H1 (cell line): ENCODE measurements at regions not wholly inside any gene's neighbourhood (a gene's known extent, or its start where the extent isn't known, plus 50 kb on each side); places are given as distances from the start of the nearest gene placed in this dataset.

Experiments
- CTCF ChIA-PET: fragments of 300-600 bp; sonication (Branson Sonifier 250); formaldehyde crosslinking; loops from one replicate; lab custom pipeline; 2021; ENCODE audit not compliant: partially characterized antibody; lab: Charles Lee
- POLR2A ChIA-PET: fragments of 300-600 bp; sonication (Branson Sonifier 250); formaldehyde crosslinking; loops from one replicate; lab custom pipeline; 2021; ENCODE audit warnings: inconsistent platforms; ENCODE audit not compliant: partially characterized antibody; lab: Charles Lee
- DNase-seq, 2 experiments: peaks; one replicate each; pipeline versions ENCODE4 v3.0.0 to v3.0.0-alpha.2; 2010 to 2022; ENCODE audit warnings: low spot score in 2 of 2, low read depth in 1 of 2, mixed read lengths in 1 of 2
- FAIRE-seq: peaks from 2 replicates; lab custom pipeline; 2011; peaks lifted over from hg19 to GRCh38; lab: Jason Lieb, UNC
- H2AFZ ChIP-seq: 2 replicates; pipeline ENCODE4 v1.8.1; 2012; ENCODE audit warnings: low read length, inconsistent platforms
- H2AK5ac ChIP-seq: 2 replicates; pipeline ENCODE4 v1.6.1; 2013; ENCODE audit warnings: low read depth, low read length
- H2BK120ac ChIP-seq: replicated peaks from 2 replicates; pipeline ENCODE3; 2013; ENCODE audit warnings: low read depth, low read length, inconsistent platforms
- H2BK12ac ChIP-seq: 2 replicates; pipeline ENCODE4 v1.6.1; 2013; ENCODE audit warnings: low read depth, low read length
- H2BK15ac ChIP-seq: 2 replicates; pipeline ENCODE4 v1.6.1; 2013; ENCODE audit warnings: low read length
- H2BK20ac ChIP-seq: 2 replicates; pipeline ENCODE4 v1.6.1; 2013; ENCODE audit warnings: low read length
- H2BK5ac ChIP-seq: 2 replicates; pipeline ENCODE4 v1.6.1; 2013; ENCODE audit warnings: low read depth, low read length
- H3K14ac ChIP-seq: 2 replicates; pipeline ENCODE4 v1.6.1; 2013; ENCODE audit warnings: inconsistent platforms; ENCODE audit not compliant: insufficient read length
- H3K18ac ChIP-seq: 2 replicates; pipeline ENCODE4 v1.6.1; 2013; ENCODE audit warnings: low read length; ENCODE audit errors: extremely low read depth
- H3K23ac ChIP-seq: 2 replicates; pipeline ENCODE4 v1.6.1; 2013; ENCODE audit warnings: inconsistent platforms; ENCODE audit not compliant: insufficient read length
- H3K23me2 ChIP-seq: 2 replicates; pipeline ENCODE4 v1.6.1; 2013; ENCODE audit warnings: low read depth, low read length
- H3K27ac ChIP-seq: 2 replicates; pipeline ENCODE4 v1.6.1; 2011; ENCODE audit warnings: low read depth, low read length, inconsistent platforms
- H3K27me3 ChIP-seq, 4 experiments: replicated peaks in 1 of 4; 1 replicate in 1 of 4; 2 replicates in 3 of 4; pipeline versions ENCODE4 v1.6.1 to v1.8.1; 2011 to 2013; ENCODE audit warnings: low read length in 3 of 4, mild to moderate bottlenecking in 3 of 4, inconsistent platforms in 2 of 4, mixed read lengths in 2 of 4, moderate library complexity in 1 of 4; ENCODE audit not compliant: control insufficient read depth in 3 of 4, insufficient read depth in 3 of 4; ENCODE audit errors: extremely low read depth in 1 of 4
- H3K36me3 ChIP-seq, 4 experiments: 2 replicates each; pipeline versions ENCODE4 v1.6.1 to v1.8.1; 2011 to 2013; ENCODE audit warnings: mild to moderate bottlenecking in 4 of 4, low read length in 3 of 4, moderate library complexity in 2 of 4, control low read depth in 1 of 4, inconsistent platforms in 1 of 4; ENCODE audit not compliant: insufficient read depth in 4 of 4, control insufficient read depth in 2 of 4
- H3K4ac ChIP-seq: replicated peaks from 2 replicates; pipeline ENCODE3; 2013; ENCODE audit warnings: low read length, low read depth, mixed read lengths, inconsistent platforms; ENCODE audit not compliant: insufficient read length
- H3K4me1 ChIP-seq, 4 experiments: replicated peaks in 1 of 4; 1 replicate in 1 of 4; 2 replicates in 3 of 4; pipeline versions ENCODE4 v1.6.1 to v1.8.1; 2011 to 2013; ENCODE audit warnings: low read length in 3 of 4, inconsistent platforms in 2 of 4, mixed read lengths in 1 of 4; ENCODE audit not compliant: insufficient read depth in 4 of 4, control insufficient read depth in 3 of 4
- H3K4me2 ChIP-seq, 2 experiments: 2 replicates each; pipeline versions ENCODE4 v1.6.1 to v1.8.1; 2011 to 2013; ENCODE audit warnings: low read depth in 2 of 2, low read length in 2 of 2, control low read depth in 1 of 2, inconsistent platforms in 1 of 2, mild to moderate bottlenecking in 1 of 2; ENCODE audit not compliant: insufficient read depth in 1 of 2
- H3K4me3 ChIP-seq, 4 experiments: fragments of 200-600, 300-600 bp in 1 of 4; sonication (generic), shearing (Covaris generic), sonication (Bioruptor Twin) in 1 of 4; 2 replicates each; pipeline versions ENCODE4 v1.5.1 to v1.8.1; 2011 to 2016; ENCODE audit warnings: low read length in 4 of 4, low read depth in 3 of 4, control low read depth in 2 of 4, inconsistent platforms in 2 of 4, mild to moderate bottlenecking in 2 of 4, mixed read lengths in 1 of 4, moderate library complexity in 1 of 4; ENCODE audit not compliant: insufficient read depth in 2 of 4; ENCODE audit errors: extremely low read depth in 1 of 4
- H3K56ac ChIP-seq: replicated peaks from 2 replicates; pipeline ENCODE3; 2013; ENCODE audit warnings: low read depth, mild to moderate bottlenecking, mixed read lengths, low read length, inconsistent platforms; ENCODE audit not compliant: insufficient read length
- H3K79me1 ChIP-seq: 2 replicates; pipeline ENCODE4 v1.6.1; 2013; ENCODE audit warnings: low read depth, low read length, control low read depth
- H3K79me2 ChIP-seq, 2 experiments: 2 replicates each; pipeline versions ENCODE4 v1.6.1 to v1.8.1; 2012 to 2013; ENCODE audit warnings: low read length in 2 of 2, mild to moderate bottlenecking in 2 of 2, inconsistent platforms in 1 of 2; ENCODE audit not compliant: insufficient read depth in 2 of 2, control insufficient read depth in 1 of 2
- H3K9ac ChIP-seq, 4 experiments: replicated peaks in 1 of 4; 1 replicate in 1 of 4; 2 replicates in 3 of 4; pipeline versions ENCODE4 v1.6.1 to v1.8.1; 2011 to 2013; ENCODE audit warnings: low read depth in 3 of 4, low read length in 3 of 4, control low read depth in 2 of 4, mild to moderate bottlenecking in 2 of 4, moderate library complexity in 2 of 4, inconsistent platforms in 1 of 4; ENCODE audit errors: extremely low read depth in 1 of 4
- H3K9me3 ChIP-seq, 2 experiments: 2 replicates each; pipeline versions ENCODE4 v1.6.1 to v1.8.1; 2012 to 2013; ENCODE audit warnings: mild to moderate bottlenecking in 2 of 2, moderate library complexity in 2 of 2, control low read depth in 1 of 2, inconsistent platforms in 1 of 2, low read depth in 1 of 2, low read length in 1 of 2, mixed read lengths in 1 of 2; ENCODE audit not compliant: insufficient read depth in 2 of 2
- H4K20me1 ChIP-seq, 2 experiments: replicated peaks in 1 of 2; 2 replicates each; pipeline versions ENCODE3 to v1.8.1; 2011 to 2013; ENCODE audit warnings: inconsistent platforms in 2 of 2, low read length in 2 of 2, mild to moderate bottlenecking in 1 of 2; ENCODE audit not compliant: insufficient read depth in 2 of 2, control insufficient read depth in 1 of 2
- H4K5ac ChIP-seq: 2 replicates; pipeline ENCODE4 v1.6.1; 2013; ENCODE audit warnings: low read length, low read depth, mixed read lengths, inconsistent platforms; ENCODE audit not compliant: insufficient read length
- H4K8ac ChIP-seq: 2 replicates; pipeline ENCODE4 v1.8.0; 2013; ENCODE audit warnings: mild to moderate bottlenecking, moderate library complexity, low read length, inconsistent platforms; ENCODE audit not compliant: insufficient read depth; ENCODE audit errors: extremely low read depth
- H4K91ac ChIP-seq: replicated peaks from 2 replicates; pipeline ENCODE3; 2013; ENCODE audit warnings: low read length, mixed read lengths, inconsistent platforms; ENCODE audit not compliant: insufficient read length
- ZNF274 ChIP-seq: IDR thresholded peaks from 2 replicates; pipeline ENCODE4 v1.7.0; 2012; ENCODE audit warnings: low read length, borderline replicate concordance; ENCODE audit errors: extremely low read depth
- WGBS, 2 experiments: shearing (Covaris generic) in 1 of 2; methylation state at CpG; one replicate each; pipeline versions ENCODE4 v1.1.6 to v1.1.7; 2013 to 2015; ENCODE audit warnings: low lambda C conversion rate in 2 of 2, mixed read lengths in 2 of 2, inconsistent platforms in 1 of 2, low coverage in 1 of 2, missing lambda C conversion rate in 1 of 2; ENCODE audit not compliant: insufficient replicate concordance in 2 of 2, insufficient coverage in 1 of 2, insufficient read length in 1 of 2; ENCODE audit errors: extremely low coverage in 1 of 2, missing lambda C conversion rate in 1 of 2; 5-methylcytosine and 5-hydroxymethylcytosine counted together

DNA sequence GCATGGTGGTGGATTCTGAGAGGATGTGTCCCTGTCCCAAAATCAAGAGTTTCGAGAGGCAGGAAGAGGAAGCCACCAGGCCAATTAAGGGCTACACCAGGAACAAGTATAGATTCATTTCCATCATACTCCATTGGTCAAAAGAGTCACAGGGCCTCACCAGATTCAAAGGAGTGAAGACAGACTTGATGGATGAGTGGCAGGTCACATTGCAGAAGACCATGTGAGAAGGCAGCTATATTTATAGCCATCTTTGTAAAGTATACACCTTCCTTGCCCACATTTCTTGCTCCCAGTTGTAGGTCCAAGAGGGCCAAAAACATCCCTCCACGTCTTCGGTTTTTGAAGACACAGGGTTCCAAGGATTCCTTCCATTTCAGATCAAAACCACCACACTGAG is 406.0 kb downstream of the BCOR start:
- Histone ChIP-seq H3K4me2 (no peak overlapping the region), H3K79me1 (no peaks in the 10 kb centered on the region), H4K8ac (no peak overlapping the region), H3K27ac (no peak overlapping the region), H4K91ac (peak overlapping the region; percentile 34), H3K4me3 (no peak overlapping the region), H3K4me1 (peaks cover 3 to 11% (median 8%) of the 10 kb centered on the region in 4 experiments), H2AK5ac (no peak overlapping the region), H3K79me2 (no peaks in the 10 kb centered on the region), H2BK15ac (no peak overlapping the region), H3K27me3 (peaks cover 0 to 2% (median 0%) of the 10 kb centered on the region in 4 experiments; a peak in 3 of 7 replicates), H4K5ac (no peak overlapping the region), H3K23me2 (peaks cover 2% of the 10 kb centered on the region; the same call in 1 of the 2 replicates), H2BK5ac (no peak overlapping the region), H2BK12ac (0 out of 2 replicates have a peak overlapping the region, but pooled peaks have one; percentile 75), H3K36me3 (no peaks in the 10 kb centered on the region), H2BK20ac (peak overlapping the region; percentile 86; the same call in 1 of the 2 replicates), H3K14ac (no peak overlapping the region), H3K56ac (no peak overlapping the region), H3K9me3 (0 out of 4 replicates have a peak, but pooled peaks cover 0 to 5% of the 10 kb centered on the region in 2 experiments), H2AFZ (no peak overlapping the region), H2BK120ac (no peak overlapping the region), H4K20me1 (no peaks in the 10 kb centered on the region), H3K23ac (no peak overlapping the region), H3K18ac (peak overlapping the region; percentile 48; the same call in 1 of the 2 replicates), H3K4ac (no peak overlapping the region), H3K9ac (no peak overlapping the region)
- POLR2A ChIA-PET, result no interaction called here
- CTCF ChIA-PET, result no interaction called here
- 85% methylated on average over 3 of the region's 3 CpGs; no CpG with 5 or more reads in 1 of the 2 experiments for WGBS, 2 experiments
- DNase-seq (no peak), FAIRE-seq (no peak)
- no peak for TF ChIP-seq ZNF274
